ENCODE measurements at regions not wholly inside any gene's neighbourhood (a gene's known extent, or its start where the extent isn't known, plus 50 kb on each side); places are given as distances from the start of the nearest gene placed in this dataset.

DNA sequence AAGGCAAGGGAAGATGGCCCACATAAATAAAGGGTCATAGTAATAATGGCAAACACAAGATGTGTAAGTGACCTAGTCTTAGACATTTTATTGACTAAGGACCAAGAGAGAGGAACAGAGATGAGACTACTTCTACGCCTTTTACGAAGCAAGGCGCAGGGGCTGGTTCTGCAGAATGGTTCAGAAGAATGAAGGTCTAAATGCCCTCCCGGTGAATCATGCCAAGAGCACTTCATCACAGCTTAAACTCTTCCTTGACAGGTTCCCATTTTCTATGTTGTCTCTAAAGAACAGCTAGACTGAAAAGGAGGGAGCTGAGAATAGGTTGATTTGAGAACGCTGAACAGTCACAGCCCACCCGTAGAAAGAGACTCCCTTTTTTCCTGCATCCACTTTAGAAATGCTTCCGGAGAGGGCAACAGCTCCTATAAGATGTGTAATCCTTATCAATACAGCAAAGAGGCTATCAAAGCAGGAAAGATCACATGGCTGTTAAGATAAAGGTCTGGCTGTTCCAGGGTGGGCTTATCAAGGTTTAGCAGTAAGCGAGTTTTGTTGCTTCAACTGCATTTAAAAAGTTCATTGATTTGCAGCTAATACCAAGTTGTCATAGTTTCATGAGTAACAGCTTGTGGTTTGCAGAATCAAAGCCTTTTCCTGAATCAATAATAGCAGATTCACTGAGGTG is 93.4 kb upstream of the AUTS2 start:
- TF ChIP-seq CTCF (IDR thresholded peaks at IDR 0.05 in 4 of 5, conservative IDR thresholded peaks at IDR 0.05 in 1 of 5): no peak
- no peak for TF ChIP-seq POLR2A (IDR thresholded peaks at IDR 0.05)

Measured in gastrocnemius medialis (tissue), 4 donors.